ENCODE measurements at regions not wholly inside any gene's neighbourhood (a gene's known extent, or its start where the extent isn't known, plus 50 kb on each side); places are given as distances from the start of the nearest gene placed in this dataset.

DNA sequence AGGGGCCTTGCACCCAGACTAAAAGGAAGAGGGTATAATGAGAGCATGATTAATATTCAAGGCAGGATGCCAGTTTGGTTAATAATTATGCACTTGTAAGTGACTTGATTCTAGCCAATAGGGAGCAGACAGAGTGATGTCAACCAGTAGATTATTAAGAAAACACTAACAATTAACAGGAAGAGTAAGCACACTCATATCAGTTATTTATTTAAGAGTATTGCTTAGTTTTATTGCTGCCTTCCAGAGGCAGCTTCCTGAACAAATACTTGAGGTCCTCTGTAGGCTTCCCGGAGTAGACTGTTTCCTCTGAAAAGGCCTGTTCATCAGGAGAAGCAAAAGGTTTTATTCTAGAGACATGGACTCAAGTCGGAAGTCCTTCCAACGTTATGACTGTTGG, 129.1 kb upstream of the AFF2 start:
- no peak for DNase-seq

- no peak for DNase-seq
Measured at GRCh38 chrX:148372925-148373324, 127.5 kb upstream of the AFF2 start.

DNA sequence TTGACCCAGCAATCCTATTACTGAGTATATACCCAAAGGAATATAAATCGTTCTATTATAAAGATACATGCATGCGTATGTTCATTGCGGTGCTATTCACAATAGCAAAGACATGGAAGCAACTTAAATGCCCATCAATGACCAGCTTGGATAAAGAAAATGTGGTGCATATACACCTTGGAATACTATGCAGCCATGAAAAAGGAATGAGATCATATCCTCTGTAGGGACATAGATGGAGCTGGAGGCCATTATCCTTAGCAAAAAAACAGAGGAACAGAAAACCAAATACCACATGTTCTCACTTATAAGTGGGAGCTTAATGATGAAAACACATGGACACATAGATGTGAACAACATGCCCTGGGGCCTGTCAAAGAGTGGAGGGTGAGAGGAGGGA, 124.1 kb upstream of the AFF2 start:
- no peak for DNase-seq

DNA sequence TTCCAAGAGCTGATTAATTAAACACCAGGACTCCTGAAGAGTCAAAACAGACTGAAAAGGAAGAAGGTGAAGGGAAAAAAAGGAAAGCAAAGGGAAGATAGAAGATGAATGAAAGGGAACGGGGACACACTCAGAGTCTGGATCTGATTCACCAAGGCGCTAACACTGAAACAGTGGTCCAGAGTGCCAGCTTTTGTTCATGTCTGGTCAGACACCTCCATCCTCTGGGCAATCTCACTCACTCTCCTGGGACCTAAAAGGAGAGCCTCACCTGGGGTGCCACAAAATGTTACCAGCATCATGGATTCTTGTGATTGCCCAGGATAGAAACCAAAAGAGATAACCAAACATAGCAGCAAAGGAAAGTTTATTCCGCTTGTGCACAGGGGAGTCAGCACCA, 120.3 kb upstream of the AFF2 start:
- DNase-seq = no peak

DNA sequence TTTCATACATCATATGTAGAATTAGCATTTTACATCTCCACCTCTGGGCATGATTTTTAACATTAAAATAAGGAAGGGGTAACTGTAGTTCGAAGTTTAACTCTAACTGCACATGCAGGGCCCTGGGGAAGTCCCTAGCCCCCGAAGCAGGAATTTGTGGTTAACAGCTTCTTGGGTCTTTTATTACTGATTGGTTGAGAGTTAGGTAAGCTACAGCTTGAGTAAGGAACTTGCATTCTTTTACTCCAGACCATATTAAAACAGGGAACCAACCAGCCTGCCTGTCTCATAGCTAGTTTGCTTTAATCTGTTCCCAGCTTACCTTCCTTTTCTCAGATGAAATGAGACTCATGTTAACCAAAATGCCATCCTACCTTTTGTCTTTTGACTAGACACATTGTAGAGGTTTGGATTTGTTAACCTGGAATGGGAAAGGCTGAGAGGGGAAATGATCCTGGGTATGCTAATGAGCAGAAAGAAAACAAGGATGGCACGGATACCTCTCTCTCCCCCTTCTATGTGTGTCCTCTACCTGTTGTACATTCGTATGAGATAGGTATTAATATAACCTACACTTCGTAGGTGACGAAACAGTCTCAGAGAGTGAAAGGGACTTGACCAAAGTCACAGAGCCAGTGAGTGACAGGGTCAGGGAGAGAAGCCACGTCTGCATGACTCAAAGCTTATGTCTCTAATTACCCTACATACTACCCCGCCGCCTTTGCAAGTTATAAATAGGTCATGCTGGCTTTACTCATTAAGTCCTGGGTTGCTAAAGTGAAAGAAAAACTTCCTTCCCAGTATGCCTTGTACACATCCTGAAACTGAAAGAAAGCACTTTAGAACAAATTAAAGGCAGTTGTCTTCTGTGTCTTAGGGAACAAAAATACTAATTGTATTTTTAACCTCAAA, 119.5 kb upstream of the AFF2 start:
- DNase-seq = no peak

DNA sequence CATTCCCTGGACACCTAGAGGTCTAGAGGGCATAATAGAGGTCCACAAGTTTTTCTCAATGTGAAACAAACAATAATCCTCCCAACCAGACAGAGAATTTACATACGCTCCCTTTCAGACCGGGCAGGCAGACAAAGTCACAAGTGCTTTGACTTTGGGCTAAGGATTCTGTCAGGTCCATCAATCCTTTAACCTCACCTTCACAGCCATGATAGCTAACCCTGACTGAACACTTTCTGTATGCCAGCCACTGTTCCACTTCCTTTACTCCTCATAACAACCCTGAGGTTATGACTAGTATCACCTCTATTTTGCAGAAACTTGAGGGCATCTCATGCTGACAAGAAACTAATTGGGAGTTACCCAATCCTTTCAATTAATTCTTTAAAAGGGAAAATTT, 118.8 kb upstream of the AFF2 start:
- no peak for DNase-seq

DNA sequence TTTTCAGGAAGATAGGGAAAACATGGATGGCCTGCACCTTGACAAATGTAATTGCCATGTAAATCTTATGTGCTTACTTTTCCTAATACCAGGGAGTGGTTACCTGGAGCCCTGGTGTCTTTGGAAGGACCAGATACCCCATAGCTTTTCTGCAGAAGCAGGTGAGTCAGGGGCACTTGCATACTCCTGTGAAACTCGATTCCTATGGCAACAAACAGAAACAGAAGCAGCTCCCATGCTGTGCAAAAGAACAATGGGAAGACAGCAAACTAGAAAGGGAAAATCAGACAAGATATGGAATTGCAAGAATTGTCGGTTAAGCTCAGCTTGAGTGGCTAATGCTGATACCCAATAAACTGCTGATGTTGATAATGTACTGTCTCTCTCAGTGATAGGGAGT, 117.4 kb upstream of the AFF2 start:
- DNase-seq = no peak

DNA sequence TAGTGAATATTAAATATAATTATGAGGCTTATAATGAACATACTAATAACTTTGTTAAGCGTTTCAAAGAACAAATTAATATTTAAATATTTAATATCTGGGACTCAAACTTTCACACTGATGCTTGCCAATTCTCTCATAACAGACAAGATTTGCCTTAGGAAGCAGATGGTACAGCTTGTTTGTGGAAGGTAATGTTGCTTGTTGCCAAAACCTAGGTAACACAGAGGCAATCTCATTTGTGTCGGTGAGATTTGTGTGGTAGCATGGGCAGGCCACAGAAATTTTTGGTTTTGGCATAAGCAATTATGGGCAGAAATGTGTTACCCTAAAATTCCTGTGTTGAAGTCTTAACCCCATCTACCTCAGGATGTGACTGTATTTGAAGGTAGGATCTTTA, 114.9 kb upstream of the AFF2 start:
- no peak for DNase-seq

DNA sequence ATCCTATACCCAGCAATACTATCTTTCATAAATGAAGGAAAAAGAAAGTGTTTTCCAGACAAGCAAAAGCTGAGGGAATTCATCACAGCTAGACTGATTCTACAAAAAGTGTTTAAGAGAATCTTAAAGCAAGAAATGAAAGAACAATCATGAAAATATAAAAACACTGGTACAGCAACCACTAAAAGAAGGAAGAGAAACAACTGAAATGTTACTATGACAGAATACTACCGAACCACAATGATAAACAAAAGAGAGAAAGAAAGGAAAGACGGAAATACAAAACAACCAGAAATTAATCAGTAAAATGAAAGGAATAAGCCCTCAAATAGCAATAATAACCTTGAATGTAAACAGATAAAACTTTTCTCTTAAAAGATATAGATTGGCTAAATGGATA, 110.8 kb upstream of the AFF2 start:
- no peak for DNase-seq

DNA sequence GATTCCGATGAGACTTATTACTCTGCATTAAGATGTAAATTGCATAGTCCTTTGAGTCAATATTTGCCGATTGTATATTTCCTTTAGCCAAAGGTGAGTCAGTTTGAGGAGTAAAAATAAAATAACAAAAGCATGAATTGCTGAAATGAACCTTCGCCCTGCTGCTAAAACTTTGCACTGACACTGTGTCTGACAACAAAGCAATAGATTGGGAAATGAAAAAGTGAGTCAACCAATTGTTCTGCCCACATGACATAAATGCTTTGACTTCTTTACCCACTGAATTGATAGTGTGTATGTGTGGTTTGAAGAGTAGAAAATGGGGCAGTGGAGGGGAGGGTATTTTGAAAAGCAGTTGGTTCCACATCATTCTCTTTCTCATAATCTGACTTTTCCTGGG, 88.4 kb upstream of the AFF2 start:
- DNase-seq = no peak

GRCh38 chrX:148416142-148416541, 84.3 kb upstream of the AFF2 start:
- DNase-seq = no peak

DNA sequence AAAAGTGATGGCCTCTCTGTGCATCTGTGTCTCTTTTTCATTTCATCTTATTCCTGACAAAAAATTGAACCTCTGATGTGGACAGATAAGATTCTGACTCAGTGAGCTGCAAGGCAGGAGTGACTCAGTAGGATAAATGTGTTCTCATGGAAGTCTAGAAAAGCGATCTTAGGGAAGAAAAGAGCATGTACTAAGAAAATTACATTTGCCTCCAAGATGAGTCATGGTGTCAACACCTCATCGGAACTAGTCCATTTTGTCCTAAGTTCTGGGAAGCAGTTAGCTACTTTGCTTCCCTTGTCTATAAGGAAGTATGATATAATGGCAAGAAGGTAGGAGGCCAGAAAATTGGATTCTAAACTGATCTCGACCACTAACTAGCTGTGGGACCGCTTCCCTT, 83.5 kb upstream of the AFF2 start:
- DNase-seq = no peak

- DNase-seq = no peak
Measured at GRCh38 chrX:148417934-148418333, 82.5 kb upstream of the AFF2 start.

GRCh38 chrX:148422526-148422925, 77.9 kb upstream of the AFF2 start:
- no peak for DNase-seq

- DNase-seq = no peak
Measured at GRCh38 chrX:148424570-148424969, 75.8 kb upstream of the AFF2 start.

GRCh38 chrX:148426467-148426866, 74.0 kb upstream of the AFF2 start:
- no peak for DNase-seq

DNA sequence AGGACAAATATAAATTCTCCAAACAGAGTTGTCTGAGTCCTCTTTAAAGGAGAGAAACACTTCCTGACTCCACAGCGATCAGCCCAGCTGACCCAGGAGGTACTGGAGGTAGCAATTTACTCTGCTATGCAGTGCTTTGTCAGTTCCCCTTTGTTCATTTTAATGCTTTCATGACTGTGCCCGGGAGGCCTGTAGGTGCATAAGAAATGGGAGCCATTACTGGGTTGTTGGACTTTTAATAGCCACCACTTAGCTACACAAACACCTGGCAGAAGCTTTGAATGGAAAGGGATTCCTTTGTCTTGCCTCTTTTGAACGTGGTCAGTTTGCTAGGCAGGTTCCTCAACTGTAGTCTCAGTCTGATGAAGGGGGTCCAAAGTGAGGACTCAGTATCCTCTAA, 59.0 kb upstream of the AFF2 start:
- DNase-seq = peak; percentile 32

- no peak for DNase-seq
Measured at GRCh38 chrX:148443216-148443615, 57.2 kb upstream of the AFF2 start.

- DNase-seq = no peak
Measured at GRCh38 chrX:148448686-148449085, 51.7 kb upstream of the AFF2 start.

All from NCI-H1436 treated with DMSO at 0.1 percent for 48 hours (cell line).